Epithelial cell of esophagus (primary cell): ENCODE measurements at regions not wholly inside any gene's neighbourhood (a gene's known extent, or its start where the extent isn't known, plus 50 kb on each side); places are given as distances from the start of the nearest gene placed in this dataset.

Source experiments
- DNase-seq: peaks from one replicate; pipeline ENCODE4 v3.0.0; 2010; ENCODE audit warnings: low read depth
- H3K4me3 ChIP-seq: 2 replicates; pipeline ENCODE4 v1.5.1; 2011; ENCODE audit warnings: mild to moderate bottlenecking, low read length, control low read depth
- TF ChIP-seq, protein P1 (sequence below): IDR thresholded peaks from 2 replicates; pipeline ENCODE4 v1.5.1; 2011; ENCODE audit warnings: low read depth, mild to moderate bottlenecking, low read length, control low read depth, inconsistent platforms; ENCODE audit not compliant: insufficient read depth; ENCODE audit errors: missing control alignments

DNA sequence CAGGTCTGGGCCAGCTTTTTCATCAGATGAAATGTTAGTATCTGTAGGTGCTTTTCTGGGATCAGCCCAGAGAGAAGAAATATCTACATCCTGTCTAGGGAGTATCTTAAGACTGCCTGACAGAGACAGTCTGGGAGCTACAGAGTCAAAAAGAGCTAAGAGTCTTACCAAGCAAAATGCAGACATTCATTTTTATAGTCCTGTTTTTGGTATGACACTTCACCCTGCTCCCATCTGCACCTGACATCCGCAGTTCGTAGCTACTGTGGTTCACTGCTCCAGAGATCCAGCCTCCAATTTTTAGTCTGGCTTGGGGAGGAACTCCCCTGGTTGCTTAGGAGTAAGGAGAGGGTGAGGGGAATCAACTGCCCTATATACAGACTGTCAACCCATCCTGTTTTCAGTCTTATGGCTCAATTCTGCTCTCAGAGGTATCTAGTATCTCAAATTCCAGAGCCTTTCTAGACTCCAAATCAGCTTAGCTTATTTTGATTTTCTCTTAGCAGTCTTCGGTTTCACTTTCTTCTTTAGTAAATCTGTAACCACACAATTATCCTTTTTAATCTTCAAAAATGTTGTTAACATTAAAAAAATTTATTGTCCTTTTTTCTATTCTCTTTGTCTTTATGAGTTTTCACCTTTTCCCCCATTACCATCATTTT lies 97.8 kb downstream of the TMEM100 start:
- no peak overlapping the region for H3K4me3 ChIP-seq
- TF ChIP-seq, protein P1, sequence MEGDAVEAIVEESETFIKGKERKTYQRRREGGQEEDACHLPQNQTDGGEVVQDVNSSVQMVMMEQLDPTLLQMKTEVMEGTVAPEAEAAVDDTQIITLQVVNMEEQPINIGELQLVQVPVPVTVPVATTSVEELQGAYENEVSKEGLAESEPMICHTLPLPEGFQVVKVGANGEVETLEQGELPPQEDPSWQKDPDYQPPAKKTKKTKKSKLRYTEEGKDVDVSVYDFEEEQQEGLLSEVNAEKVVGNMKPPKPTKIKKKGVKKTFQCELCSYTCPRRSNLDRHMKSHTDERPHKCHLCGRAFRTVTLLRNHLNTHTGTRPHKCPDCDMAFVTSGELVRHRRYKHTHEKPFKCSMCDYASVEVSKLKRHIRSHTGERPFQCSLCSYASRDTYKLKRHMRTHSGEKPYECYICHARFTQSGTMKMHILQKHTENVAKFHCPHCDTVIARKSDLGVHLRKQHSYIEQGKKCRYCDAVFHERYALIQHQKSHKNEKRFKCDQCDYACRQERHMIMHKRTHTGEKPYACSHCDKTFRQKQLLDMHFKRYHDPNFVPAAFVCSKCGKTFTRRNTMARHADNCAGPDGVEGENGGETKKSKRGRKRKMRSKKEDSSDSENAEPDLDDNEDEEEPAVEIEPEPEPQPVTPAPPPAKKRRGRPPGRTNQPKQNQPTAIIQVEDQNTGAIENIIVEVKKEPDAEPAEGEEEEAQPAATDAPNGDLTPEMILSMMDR: no peak
- no peak for DNase-seq

DNA sequence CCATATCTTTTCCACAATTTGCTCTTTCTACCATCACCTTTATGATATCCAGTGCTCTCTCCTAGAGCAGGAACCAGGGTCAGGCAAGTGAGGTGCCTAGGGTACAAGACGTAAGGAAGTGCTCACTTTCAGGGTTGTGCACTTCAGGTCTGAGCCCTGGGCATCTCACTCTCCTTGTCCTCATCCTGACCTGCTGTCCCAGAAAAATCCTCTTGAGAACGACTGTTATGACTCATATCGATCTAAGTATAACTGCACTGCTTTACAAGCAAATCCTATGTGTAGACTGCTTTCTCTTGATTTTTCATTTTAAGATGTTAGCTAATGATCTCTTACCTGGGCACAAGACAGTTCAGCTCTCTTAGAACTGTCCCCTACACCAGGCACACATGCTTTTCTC lies 100.1 kb downstream of the TMEM100 start:
- H3K4me3 ChIP-seq: no peak overlapping the region
- TF ChIP-seq, protein P1: no peak
- DNase-seq: no peak

DNA sequence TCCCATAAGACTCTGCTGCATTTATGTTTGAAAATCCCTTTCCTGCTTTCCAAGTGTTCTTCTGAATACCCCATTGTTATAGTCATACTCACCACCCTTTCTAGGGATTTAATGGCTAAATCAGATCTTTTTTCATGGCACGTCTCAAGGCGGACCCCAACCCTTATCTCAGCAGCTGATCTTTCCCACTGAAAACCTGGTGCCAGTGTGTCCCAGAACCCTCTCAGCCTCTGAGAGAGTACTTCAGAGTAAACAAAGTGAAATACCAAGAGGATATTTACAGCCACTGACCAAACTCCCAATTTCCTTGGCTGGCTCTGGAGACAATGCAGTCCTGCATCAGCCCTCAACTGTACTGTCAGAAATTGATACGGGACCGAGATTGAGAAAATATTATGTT lies 101.7 kb downstream of the TMEM100 start:
- DNase-seq: no peak
- no peak overlapping the region for H3K4me3 ChIP-seq
- TF ChIP-seq, protein P1: no peak

DNA sequence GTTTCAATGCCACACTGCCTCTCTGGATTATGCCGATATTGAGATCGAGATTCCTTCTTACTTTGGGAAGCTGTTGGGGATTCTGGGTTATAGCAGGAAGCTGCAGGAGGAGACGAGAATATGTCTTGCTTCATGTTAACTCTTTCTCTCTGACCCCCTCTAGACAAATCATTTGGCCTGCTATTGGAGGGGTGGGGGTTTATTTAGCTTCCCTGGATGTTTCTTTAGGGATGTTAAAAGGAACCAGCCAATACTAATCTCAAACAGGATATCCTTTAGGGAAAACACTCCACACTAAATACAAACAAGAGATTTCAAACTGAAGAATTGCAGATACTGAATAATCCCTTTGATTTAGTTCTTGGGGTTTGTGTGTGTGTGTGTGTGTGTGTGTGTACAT lies 102.6 kb downstream of the TMEM100 start:
- DNase-seq: no peak
- H3K4me3 ChIP-seq: no peak overlapping the region
- TF ChIP-seq, protein P1: no peak

DNA sequence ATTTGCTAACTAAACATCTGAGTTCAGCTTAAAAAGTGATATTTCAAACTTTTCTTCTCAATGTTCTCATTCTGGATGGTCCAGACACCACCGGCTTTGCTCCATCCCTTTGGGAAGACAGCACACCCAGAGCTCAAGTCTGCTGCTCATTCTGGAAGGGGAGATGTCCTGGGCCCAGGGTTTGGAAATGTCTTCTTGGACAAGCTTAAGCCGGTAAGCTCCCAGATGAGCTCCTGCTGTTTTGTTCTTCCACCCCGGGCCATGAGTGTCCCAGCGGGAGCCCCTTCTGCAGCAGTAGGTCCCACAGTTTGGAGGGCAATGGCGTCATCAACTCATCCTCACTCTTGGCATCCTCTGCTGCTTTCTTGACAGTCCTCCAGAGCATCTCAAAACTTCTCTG lies 105.2 kb downstream of the TMEM100 start:
- no peak for DNase-seq
- no peak overlapping the region for H3K4me3 ChIP-seq
- TF ChIP-seq, protein P1: no peak

DNA sequence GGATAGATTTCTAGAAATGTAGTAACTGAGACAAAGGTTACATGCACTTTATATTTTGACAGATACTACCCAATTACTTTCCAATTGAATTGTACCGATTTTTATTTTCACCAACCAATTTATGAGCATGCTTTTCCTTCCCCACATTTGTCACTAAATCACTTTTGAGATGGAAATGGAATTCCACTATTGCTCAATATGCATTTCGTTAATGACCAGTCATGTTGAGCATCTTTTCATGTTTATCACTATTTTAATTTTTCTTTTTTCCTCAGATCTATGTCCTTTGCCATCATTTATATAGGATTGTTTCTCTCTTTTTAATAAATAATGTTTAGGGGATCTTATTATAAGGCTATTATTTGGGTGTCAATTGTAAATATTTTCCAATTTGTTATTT lies 102.8 kb upstream of the SMIM36 start:
- no peak overlapping the region for H3K4me3 ChIP-seq
- DNase-seq: no peak
- TF ChIP-seq, protein P1: no peak

DNA sequence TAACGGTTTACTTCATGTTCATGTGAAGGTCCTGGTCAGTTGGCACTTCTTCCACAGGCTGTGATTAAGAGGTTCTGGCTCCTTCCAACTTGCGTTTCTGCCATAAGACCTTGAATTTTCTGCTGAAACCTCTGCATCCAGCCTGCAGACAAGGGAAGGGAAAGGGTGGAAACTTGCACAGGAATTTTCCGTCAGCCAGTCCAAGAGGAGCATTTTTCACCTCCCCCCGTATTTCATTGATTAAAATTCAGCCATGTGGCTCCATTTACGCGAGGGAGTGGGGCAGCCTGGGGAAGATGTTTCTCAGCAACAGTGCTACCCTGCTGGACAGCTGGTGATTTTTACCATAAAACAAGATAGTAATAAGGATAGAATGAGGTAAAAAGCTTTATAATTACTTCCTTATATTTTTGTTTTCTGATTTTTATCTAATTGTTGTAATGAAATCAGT lies 101.5 kb upstream of the SMIM36 start:
- TF ChIP-seq, protein P1: no peak

More for the DNA sequence above, 101.5 kb upstream of the SMIM36 start:
- no peak overlapping the region for H3K4me3 ChIP-seq
- DNase-seq: no peak
